Loucy (cell line): ENCODE measurements at regions not wholly inside any gene's neighbourhood (a gene's known extent, or its start where the extent isn't known, plus 50 kb on each side); places are given as distances from the start of the nearest gene placed in this dataset.

ENCODE experiments used
- CTCF ChIP-seq: fragments of 200-600 bp; sonication (generic); conservative IDR thresholded peaks from 2 replicates; pipeline ENCODE4 v1.5.1; 2014; ENCODE audit warnings: mild to moderate bottlenecking, antibody characterized with exemption, low read length
- EZH2phosphoT487 ChIP-seq: fragments of 200-600 bp; IDR thresholded peaks from 2 replicates; pipeline ENCODE4 v1.6.1; 2018; ENCODE audit warnings: antibody characterized with exemption, mild to moderate bottlenecking, moderate library complexity, borderline replicate concordance

GRCh38 chr2:129224022-129224421, 755.4 kb upstream of the RAB6C start:
- no peak for TF ChIP-seq CTCF
- no peak for TF ChIP-seq EZH2phosphoT487
